ENCODE measurements at regions not wholly inside any gene's neighbourhood (a gene's known extent, or its start where the extent isn't known, plus 50 kb on each side); places are given as distances from the start of the nearest gene placed in this dataset.

DNA sequence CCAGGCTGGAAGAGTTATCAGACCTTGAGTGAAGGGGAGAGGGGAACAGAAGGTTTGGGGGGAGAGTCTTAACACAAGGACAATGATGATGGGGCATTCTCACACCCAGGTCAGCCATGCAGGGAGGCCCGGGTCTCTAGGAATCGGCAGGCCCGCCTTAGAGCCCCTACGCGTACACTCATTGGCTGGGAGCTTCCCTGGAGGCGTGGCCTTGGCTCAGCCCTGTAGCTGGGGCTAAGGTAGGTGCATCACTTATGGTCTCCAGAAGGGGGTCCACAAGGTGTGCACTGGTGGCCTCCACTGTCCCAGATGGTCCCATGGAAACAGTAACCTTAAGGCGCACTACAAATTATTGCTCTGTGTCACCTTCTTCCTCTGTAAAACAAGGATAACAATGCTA lies 660.1 kb downstream of the MED13L start:
- Histone ChIP-seq H3K9me2 (replicated peaks; ENCODE audit: low read depth, low read length) (no peaks in the 10 kb centered on the region), H3K36me3 (ENCODE audit: insufficient read depth, low read length) (no peaks in the 10 kb centered on the region), H2AFZ (ENCODE audit: low read length) (no peak overlapping the region), H3K79me2 (ENCODE audit: insufficient read depth, low read length) (no peaks in the 10 kb centered on the region), H3K4me2 (ENCODE audit: low read depth, low read length, poor library complexity, severe bottlenecking) (no peak overlapping the region), H3K9ac (ENCODE audit: low read depth, low read length, poor library complexity, severe bottlenecking) (no peak overlapping the region), H3K4me3 (ENCODE audit: low read length, poor library complexity, severe bottlenecking) (no peak overlapping the region), H3K4me1 (ENCODE audit: insufficient read depth, low read length, poor library complexity, severe bottlenecking) (no peaks in the 10 kb centered on the region), H3F3A (ENCODE audit: low read depth) (no peaks in the 10 kb centered on the region), H3K27me3 (ENCODE audit: insufficient read depth, low read length, poor library complexity, severe bottlenecking) (no peaks in the 10 kb centered on the region), H3K9me3 (ENCODE audit: insufficient read depth, low read depth, low read length) (peaks cover 7% of the 10 kb centered on the region; the same call in 1 of the 2 replicates), H4K20me1 (ENCODE audit: insufficient read depth, low read length, poor library complexity, severe bottlenecking) (no peaks in the 10 kb centered on the region)
- TF ChIP-seq CTCF (conservative IDR thresholded peaks at IDR 0.05; ENCODE audit: low read length) (no peak), EZH2phosphoT487 (IDR thresholded peaks at IDR 0.05; ENCODE audit: borderline replicate concordance) (no peak)

DNA sequence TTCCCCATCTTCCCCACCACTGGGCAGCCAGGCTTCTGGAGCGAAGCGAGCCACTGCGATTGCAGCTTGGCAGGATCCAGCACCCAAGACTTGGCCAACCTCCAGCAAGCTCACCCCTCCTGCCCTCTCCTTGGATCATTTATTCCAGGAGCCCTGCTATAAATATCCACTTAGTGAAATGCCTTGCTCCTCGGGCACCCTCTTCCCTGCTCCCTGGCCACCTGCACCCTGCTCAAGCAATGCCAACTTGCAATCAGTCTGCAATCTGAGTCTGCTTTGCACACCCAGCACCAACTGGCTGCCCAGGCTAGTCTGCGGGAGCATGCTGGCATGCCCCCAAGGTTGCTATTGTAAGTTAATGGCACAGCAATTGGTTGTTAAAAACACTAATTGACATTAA lies 666.0 kb downstream of the MED13L start:
- Histone ChIP-seq H3K4me1 (ENCODE audit: insufficient read depth, low read length, poor library complexity, severe bottlenecking) (no peaks in the 10 kb centered on the region), H3F3A (ENCODE audit: low read depth) (no peaks in the 10 kb centered on the region), H2AFZ (ENCODE audit: low read length) (no peak overlapping the region), H3K27me3 (ENCODE audit: insufficient read depth, low read length, poor library complexity, severe bottlenecking) (no peaks in the 10 kb centered on the region), H3K4me2 (ENCODE audit: low read depth, low read length, poor library complexity, severe bottlenecking) (no peak overlapping the region), H3K36me3 (ENCODE audit: insufficient read depth, low read length) (no peaks in the 10 kb centered on the region), H3K79me2 (ENCODE audit: insufficient read depth, low read length) (no peaks in the 10 kb centered on the region), H3K9me3 (ENCODE audit: insufficient read depth, low read depth, low read length) (peaks cover 2% of the 10 kb centered on the region; the same call in 1 of the 2 replicates), H3K9ac (ENCODE audit: low read depth, low read length, poor library complexity, severe bottlenecking) (no peak overlapping the region), H3K9me2 (replicated peaks; ENCODE audit: low read depth, low read length) (no peaks in the 10 kb centered on the region), H3K4me3 (ENCODE audit: low read length, poor library complexity, severe bottlenecking) (no peak overlapping the region), H4K20me1 (ENCODE audit: insufficient read depth, low read length, poor library complexity, severe bottlenecking) (no peaks in the 10 kb centered on the region)
- TF ChIP-seq CTCF (conservative IDR thresholded peaks at IDR 0.05; ENCODE audit: low read length) (no peak), EZH2phosphoT487 (IDR thresholded peaks at IDR 0.05; ENCODE audit: borderline replicate concordance) (no peak)

DNA sequence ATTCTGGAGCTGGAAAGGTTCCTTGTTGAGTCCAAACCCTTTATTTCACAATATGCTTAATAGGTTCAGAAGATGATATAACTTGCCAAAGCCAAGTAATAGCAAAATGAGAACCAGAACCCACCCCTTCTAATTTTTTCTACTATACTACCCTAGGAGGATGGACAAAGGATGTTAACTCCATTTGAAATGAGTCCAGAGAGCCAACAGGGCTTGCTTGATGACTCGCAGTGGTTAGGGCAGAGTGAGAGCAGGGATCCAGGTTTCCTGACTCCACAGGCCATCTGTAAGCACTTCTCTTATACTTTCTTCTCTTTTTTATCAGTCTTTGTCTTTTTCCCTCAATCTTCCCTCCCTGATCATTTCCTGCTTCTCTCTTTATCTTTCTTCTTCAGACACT lies 668.1 kb downstream of the MED13L start:
- Histone ChIP-seq H3F3A (ENCODE audit: low read depth) (no peaks in the 10 kb centered on the region), H3K9me3 (ENCODE audit: insufficient read depth, low read depth, low read length) (peaks cover 2% of the 10 kb centered on the region; the same call in 1 of the 2 replicates), H3K4me1 (ENCODE audit: insufficient read depth, low read length, poor library complexity, severe bottlenecking) (no peaks in the 10 kb centered on the region), H3K4me3 (ENCODE audit: low read length, poor library complexity, severe bottlenecking) (no peak overlapping the region), H3K4me2 (ENCODE audit: low read depth, low read length, poor library complexity, severe bottlenecking) (no peak overlapping the region), H4K20me1 (ENCODE audit: insufficient read depth, low read length, poor library complexity, severe bottlenecking) (no peaks in the 10 kb centered on the region), H2AFZ (ENCODE audit: low read length) (no peak overlapping the region), H3K9me2 (replicated peaks; ENCODE audit: low read depth, low read length) (no peaks in the 10 kb centered on the region), H3K36me3 (ENCODE audit: insufficient read depth, low read length) (no peaks in the 10 kb centered on the region), H3K79me2 (ENCODE audit: insufficient read depth, low read length) (no peaks in the 10 kb centered on the region), H3K27me3 (ENCODE audit: insufficient read depth, low read length, poor library complexity, severe bottlenecking) (no peaks in the 10 kb centered on the region), H3K9ac (ENCODE audit: low read depth, low read length, poor library complexity, severe bottlenecking) (no peak overlapping the region)
- TF ChIP-seq EZH2phosphoT487 (IDR thresholded peaks at IDR 0.05; ENCODE audit: borderline replicate concordance) (no peak), CTCF (conservative IDR thresholded peaks at IDR 0.05; ENCODE audit: low read length) (no peak)

Data from Loucy (cell line).